Anterior cingulate cortex (tissue), 58 donors: ENCODE measurements at regions not wholly inside any gene's neighbourhood (a gene's known extent, or its start where the extent isn't known, plus 50 kb on each side); places are given as distances from the start of the nearest gene placed in this dataset.
"Not testable (repeated sequence)": the region's sequence is repeated elsewhere in the genome, so short reads cannot be mapped to it uniquely, and the experiment has no call there.

Experiments
- DNase-seq, 58 donors: peaks; one replicate each; lab custom pipeline; 2025; lab: John Stamatoyannopoulos, UW

DNA sequence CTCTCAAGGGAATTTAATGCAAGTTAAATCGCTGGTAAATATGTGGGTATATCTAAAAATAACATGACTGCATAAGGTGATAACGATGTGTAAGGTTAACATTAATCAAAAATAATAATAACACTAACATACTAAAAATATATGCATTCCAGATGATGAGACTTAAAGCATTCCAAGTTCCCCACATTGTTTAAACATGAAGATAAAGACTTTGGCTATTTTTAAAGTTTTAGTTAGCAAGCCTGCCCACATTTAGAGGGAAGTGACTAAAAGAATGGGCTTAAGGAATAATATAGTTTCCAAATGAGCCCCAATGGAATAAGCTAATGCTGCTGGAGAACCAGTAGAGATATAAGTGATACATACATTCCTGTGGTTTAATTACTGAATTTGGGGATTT, 941.3 kb downstream of the TBC1D32 start:
- DNase-seq: no peak

GRCh38 chr6:120384671-120385070, 949.6 kb downstream of the TBC1D32 start:
- DNase-seq: no peak

- no peak for DNase-seq
Measured at GRCh38 chr6:120383681-120384080, 950.6 kb downstream of the TBC1D32 start.

DNA sequence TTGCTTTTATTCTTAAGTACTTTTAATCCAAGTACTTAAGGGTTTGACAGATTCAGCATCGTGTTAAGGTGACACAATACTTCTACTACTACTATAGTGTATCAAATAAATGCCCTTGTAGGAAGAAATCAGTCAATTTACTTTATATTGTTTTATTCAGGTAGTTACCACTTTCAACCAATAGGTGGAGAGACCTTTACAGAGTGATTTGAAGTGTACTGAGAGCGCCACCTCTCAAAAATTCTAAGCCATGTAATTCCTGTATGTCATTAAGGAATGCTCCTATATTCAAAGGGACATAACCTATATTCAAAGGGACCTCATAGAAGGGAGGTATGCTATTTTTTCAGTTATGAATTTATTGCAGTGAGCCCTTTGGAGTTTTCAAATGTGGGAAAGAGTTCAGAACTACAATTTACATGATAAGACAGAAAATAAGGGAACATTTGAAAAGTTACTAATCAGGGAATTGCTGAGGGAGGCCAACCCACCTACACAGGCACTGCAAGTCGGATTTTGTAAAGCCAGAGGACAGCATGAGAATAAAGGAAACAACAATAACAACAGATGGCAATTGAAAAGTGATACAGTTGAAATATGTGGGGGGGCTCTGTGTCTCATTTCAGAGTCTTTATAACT, 955.6 kb downstream of the TBC1D32 start:
- no peak for DNase-seq

DNA sequence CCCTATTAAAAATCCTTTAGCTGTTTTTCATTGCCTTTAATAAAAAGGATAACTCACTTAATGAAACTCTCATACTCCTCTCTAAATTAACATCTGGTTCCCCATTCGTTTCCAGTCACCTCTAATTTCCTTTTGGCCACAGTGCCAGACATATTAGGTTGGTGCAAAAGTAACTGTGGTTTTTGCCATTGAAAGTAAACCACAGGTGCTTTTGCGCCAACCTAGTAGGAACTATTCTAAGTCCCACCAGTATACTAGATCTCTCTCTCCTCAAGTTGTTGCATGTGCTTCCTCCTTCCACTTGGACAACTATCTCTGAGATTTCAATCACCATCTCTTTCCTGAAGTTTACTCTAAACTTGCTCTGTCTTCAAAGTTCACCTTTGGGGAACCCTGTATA, 961.1 kb downstream of the TBC1D32 start:
- DNase-seq: no peak

- no peak for DNase-seq
Measured at GRCh38 chr6:120363429-120363828, 970.9 kb downstream of the TBC1D32 start.

GRCh38 chr6:120358535-120358934, 975.7 kb downstream of the TBC1D32 start:
- not testable (repeated sequence) for DNase-seq

DNA sequence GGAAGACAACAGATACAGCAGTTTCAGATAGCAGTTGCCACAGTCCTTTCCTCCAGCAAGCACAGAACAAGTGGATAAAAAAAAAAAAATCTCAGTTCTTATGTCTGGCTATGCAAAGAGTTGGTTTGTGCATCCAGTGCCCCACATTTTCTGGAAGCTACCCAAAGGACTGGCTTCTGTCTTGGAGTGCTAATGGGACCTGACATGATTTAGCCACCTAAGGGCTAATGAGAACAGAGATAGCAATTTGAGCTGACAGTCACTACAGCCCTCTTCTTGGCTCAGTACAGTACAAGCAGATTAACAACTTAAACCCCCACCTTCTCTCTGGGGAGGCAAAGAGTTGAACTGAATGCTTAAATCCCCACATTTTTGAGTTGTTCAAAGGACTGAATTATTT, 976.8 kb downstream of the TBC1D32 start:
- DNase-seq: no peak

DNA sequence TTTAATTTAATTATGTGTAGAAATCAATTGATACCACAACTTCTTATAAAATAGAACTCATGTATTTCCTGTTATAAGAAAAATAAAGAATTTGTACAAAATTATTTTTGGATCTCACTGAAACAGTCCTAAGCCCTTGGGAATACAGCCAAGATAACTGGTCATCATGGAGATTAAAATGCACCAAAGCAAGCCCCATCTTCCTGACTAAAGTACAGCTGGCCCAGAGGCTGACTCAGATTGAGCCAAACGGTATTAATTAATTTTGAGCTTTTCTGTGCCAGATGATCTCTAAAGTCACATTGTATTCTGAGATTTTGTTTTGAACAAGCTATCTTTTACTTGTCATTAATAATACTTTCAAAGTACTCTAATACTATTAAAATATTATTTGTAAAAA, 978.5 kb downstream of the TBC1D32 start:
- DNase-seq: no peak

DNA sequence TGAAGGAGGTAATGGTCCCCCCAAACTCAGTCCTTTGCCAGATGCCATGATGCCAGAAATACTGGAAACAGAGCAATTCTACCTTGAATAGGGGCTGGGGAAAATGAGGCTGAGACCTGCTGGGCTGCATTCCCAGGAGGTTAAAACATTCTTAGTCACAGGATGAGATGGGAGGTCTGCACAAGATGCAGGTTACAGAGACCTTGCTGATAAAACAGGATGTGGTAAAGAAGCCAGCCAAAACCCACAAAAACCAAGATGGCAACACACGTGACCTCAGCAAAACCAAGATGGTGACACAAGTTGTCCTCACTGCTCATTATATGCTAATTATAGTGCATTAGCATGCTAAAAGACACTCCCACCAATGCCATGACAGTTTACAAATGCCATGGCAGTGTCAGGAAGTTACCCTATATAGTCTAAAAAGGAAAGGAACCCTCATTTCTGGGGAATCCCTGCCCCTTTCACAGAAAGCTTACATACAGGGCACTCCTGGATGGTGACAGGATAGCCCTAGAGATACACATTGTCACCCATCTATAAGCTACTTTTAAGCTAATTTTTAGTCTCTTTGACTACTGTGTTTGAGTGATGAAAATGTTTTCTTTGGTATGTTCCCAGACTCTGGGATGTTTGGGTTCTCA, 979.7 kb downstream of the TBC1D32 start:
- no peak for DNase-seq

DNA sequence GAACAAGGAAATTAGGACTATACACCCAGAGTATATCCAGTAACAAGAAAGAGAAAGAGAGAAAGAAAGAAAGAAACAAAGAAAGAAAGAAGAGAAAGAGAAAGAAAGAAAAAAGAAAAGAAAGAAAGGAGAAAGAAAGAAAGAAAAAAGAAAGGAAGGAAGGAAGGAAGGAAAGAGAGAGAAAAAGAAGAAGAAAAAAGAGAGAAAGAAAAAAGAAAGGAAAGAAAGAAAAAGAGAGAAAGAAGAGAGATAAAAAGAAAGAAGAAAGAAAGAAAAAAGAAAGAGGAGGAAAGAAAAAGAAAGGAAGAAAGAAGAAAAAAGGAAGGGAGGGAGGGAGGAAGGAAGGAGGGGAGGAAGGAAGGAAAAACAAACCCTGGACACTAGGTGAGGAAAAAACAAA, 981.8 kb downstream of the TBC1D32 start:
- DNase-seq: no peak

- DNase-seq: no peak
Measured at GRCh38 chr6:120348926-120349325, 985.4 kb downstream of the TBC1D32 start.

DNA sequence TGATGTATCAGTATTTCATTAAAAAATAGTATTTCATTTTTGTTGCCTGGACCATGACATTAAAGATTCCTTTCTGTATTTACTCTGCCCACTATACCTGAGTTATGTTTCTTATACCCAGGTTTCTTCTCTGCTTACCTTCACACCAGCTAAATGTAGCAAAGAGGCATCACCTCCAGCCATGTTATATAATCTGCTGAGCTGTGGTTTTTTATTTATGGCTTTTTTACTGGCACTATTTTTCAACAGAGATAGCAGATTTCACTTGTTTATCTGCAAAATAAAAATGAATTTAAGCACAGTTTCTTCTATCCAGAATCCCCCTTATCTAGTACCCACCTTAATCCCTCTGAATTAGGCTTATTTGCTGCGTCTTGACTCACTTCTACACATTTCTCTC, 979.0 kb upstream of the MAN1A1 start:
- no peak for DNase-seq

DNA sequence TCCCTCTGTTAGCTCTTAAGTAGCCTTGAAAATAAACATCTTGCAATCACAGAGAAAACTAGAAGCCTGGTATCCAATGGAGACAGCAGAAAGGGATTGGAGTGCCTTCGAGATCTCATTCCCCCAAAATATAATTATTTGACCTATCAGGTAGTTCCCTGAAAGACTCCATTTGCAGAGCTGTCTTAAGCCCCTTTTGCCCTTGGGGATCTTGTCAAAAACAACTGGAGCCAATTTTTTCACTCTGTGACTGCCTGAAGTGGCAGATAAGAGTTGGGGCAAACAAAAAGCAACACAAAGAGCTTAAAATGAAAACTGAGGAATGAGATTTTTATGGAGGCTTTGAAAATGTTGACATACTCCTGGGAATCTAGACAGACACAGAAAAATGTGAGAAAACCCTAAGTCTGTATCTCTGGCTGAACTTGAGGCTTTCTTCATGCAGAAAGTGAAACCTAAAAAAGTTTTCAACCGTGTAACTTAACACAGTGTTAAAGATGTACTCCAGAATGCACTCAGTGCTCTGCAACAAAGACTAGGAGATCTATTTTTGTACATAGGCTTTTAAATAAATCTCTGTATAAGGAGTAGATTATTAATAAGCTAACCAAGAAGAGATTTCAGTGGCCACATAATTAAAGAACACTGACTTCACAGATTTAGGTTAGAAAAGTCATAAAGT, 971.1 kb upstream of the MAN1A1 start:
- no peak for DNase-seq

- no peak for DNase-seq
Measured at GRCh38 chr6:120304223-120304622, 954.7 kb upstream of the MAN1A1 start.

DNA sequence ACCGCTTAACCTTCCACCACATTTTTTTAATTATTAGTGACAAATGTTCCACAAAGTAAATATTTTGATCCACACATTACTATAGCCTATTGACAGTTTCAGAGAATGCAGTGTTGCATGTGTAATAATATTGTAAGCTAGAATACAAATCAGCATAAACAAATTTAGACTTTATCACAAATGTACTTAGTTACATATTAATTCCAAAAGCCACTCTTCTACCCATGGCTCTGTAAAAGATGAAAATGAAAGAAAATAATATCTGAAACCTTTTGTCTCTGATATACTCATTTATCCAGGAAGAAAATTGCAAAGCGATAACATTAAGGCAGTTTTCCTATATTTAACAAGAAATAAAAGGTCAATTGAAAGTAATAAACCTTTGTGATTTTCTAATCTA, 954.0 kb upstream of the MAN1A1 start:
- no peak for DNase-seq

DNA sequence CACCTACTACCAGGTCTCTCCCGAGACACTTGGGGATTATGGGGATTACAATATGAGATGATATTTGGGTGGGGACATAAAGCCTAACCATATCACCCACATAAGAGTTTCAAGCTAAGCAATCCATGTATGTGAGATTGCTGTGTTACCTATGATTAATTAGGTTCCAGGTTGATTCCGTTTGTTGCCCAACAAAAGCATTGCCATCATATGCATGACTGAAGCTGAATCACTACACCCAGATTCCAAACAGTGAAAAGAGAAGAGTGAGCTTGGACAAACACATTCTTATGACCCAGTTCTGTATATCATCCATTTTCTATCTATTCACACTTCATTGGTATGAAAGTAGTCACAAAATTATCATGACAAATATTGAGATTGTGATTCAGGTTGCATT, 952.5 kb upstream of the MAN1A1 start:
- no peak for DNase-seq

- no peak for DNase-seq
Measured at GRCh38 chr6:120290964-120291363, 941.4 kb upstream of the MAN1A1 start.

- DNase-seq: no peak
Measured at GRCh38 chr6:120282005-120282404, 932.4 kb upstream of the MAN1A1 start.

GRCh38 chr6:120279466-120280167, 930.1 kb upstream of the MAN1A1 start:
- DNase-seq: peak in 12 of 58 donors; percentile 1 to 14 (median 4)

DNA sequence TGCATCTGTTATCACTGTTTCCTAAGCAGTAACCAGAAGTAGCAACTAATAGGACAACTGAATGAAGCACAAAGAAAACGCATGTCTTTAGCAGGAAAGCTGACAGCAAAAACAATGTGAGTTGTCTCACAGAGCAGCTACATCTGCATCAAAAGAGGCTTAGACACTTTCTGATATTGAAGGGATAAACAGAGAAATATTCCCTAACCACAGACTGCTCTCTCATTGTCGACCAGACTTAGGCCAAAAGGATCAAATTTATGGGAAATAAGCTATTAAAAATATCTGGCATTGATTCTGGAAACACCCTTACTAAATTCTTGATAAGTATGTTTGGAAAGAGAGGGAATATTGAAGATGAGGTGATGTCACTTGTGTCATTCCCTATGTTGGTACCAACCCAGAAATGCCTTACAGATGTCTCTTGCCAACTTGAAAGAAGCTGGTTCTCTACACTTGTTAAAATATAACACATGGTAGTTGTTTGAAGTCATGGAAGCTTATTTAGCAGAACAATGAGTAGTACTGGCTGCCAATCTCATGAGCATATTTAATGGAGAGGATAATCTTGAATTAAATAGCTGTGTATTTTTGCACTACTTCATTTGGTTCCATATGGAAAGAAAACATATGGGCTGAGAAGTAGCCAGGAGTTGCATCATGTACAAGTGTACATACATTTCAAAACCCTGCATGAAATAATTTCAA, 929.3 kb upstream of the MAN1A1 start:
- DNase-seq: peak in 2 of 58 donors; percentile 16 to 24
